Thyroid gland (tissue), 4 donors: ENCODE measurements at regions not wholly inside any gene's neighbourhood (a gene's known extent, or its start where the extent isn't known, plus 50 kb on each side); places are given as distances from the start of the nearest gene placed in this dataset.

Experiments
- DNase-seq, 2 donors: peaks; one replicate each; pipeline ENCODE4 v3.0.0-alpha.2; 2019
- H3K27ac ChIP-seq, 3 donors: fragments of 200-600 bp; sonication (generic); 1 replicate in 2 of 3; 2 replicates in 1 of 3; pipeline ENCODE4 v1.5.1; 2016 to 2019; ENCODE audit warnings: mild to moderate bottlenecking in 1 of 3, moderate library complexity in 1 of 3
- H3K27me3 ChIP-seq: fragments of 200-600 bp; sonication (generic); one replicate; pipeline ENCODE4 v1.5.1; 2019
- H3K36me3 ChIP-seq, 2 donors: fragments of 200-600 bp; sonication (generic); one replicate each; pipeline ENCODE4 v1.5.1; 2016 to 2019
- H3K4me1 ChIP-seq, 2 donors: fragments of 200-600 bp; sonication (generic); one replicate each; pipeline ENCODE4 v1.5.1; 2017 to 2019
- H3K4me3 ChIP-seq, 3 donors: fragments of 200-600 bp; sonication (generic); replicated peaks in 1 of 3; 1 replicate in 2 of 3; 2 replicates in 1 of 3; pipeline ENCODE4 v1.5.1; 2016; ENCODE audit warnings: mild to moderate bottlenecking in 1 of 3
- H3K9me3 ChIP-seq: fragments of 200-600 bp; sonication (generic); one replicate; pipeline ENCODE4 v1.5.1; 2017
- CTCF ChIP-seq, 6 experiments: fragments of 200-600 bp in 3 of 6; fragments of 450-650 bp in 3 of 6; sonication (generic) in 3 of 6; IDR thresholded peaks; one replicate each; pipeline ENCODE4 v1.5.1; 2016 to 2019; ENCODE audit warnings: antibody characterized with exemption in 6 of 6, mild to moderate bottlenecking in 2 of 6, inconsistent platforms in 1 of 6, moderate library complexity in 1 of 6
- POLR2A ChIP-seq, 2 donors: fragments of 450-650 bp; IDR thresholded peaks; one replicate each; pipeline ENCODE4 v1.6.1; 2017; ENCODE audit warnings: antibody characterized with exemption in 2 of 2, mild to moderate bottlenecking in 2 of 2, moderate library complexity in 1 of 2
- WGBS, 2 donors: methylation state at CpG; one replicate each; pipeline ENCODE4 v1.1.5; 2017; 5-methylcytosine and 5-hydroxymethylcytosine counted together
- intact Hi-C: fragments of 100-400 bp; cut with DNase I; formaldehyde crosslinking; loops from one replicate; pipeline ENCODE4 v1.15.1; 2023

- Histone ChIP-seq H3K27ac (no peak overlapping the region), H3K9me3 (no peaks in the 10 kb centered on the region), H3K27me3 (no peaks in the 10 kb centered on the region), H3K4me3 (no peak overlapping the region), H3K36me3 (no peaks in the 10 kb centered on the region), H3K4me1 (no peaks in the 10 kb centered on the region)
- intact Hi-C loops = no loop called here
- 95 to 97% methylated on average over 1 of the region's 1 CpG for WGBS, 2 donors
- no peak for DNase-seq
- TF ChIP-seq CTCF (IDR thresholded peaks at IDR 0.05) = no peak
- TF ChIP-seq POLR2A (IDR thresholded peaks at IDR 0.05) = no peak
Measured at GRCh38 chr2:21981127-21981526, 857.4 kb downstream of the TDRD15 start.

- DNase-seq = no peak
- TF ChIP-seq POLR2A (IDR thresholded peaks at IDR 0.05) (no peak), CTCF (IDR thresholded peaks at IDR 0.05) (no peak)
- H3K4me1 ChIP-seq = no peaks in the 10 kb centered on the region
Measured at GRCh38 chr2:21993002-21993401, 869.2 kb downstream of the TDRD15 start.

GRCh38 chr2:21996339-21996738 lies 872.6 kb downstream of the TDRD15 start:
- no peak for DNase-seq
- TF ChIP-seq POLR2A (IDR thresholded peaks at IDR 0.05) (no peak), CTCF (IDR thresholded peaks at IDR 0.05) (no peak)
- no peaks in the 10 kb centered on the region for H3K4me1 ChIP-seq
- H3K27ac ChIP-seq = no peak overlapping the region
- H3K27me3 ChIP-seq = no peaks in the 10 kb centered on the region
- intact Hi-C loops = no loop called here
- no peak overlapping the region for H3K4me3 ChIP-seq
- 76 to 78% methylated on average over 5 of the region's 5 CpGs for whole genome bisulfite sequencing, 2 donors
- H3K36me3 ChIP-seq = no peaks in the 10 kb centered on the region
- no peaks in the 10 kb centered on the region for H3K9me3 ChIP-seq

More at GRCh38 chr2:21993002-21993401, 869.2 kb downstream of the TDRD15 start:
- intact Hi-C loops = no loop called here
- 91 to 96% methylated on average over 1 of the region's 1 CpG for whole genome bisulfite sequencing, 2 donors
- no peaks in the 10 kb centered on the region for H3K27me3 ChIP-seq
- H3K27ac ChIP-seq = no peak overlapping the region
- no peak overlapping the region for H3K4me3 ChIP-seq
- no peaks in the 10 kb centered on the region for H3K36me3 ChIP-seq
- H3K9me3 ChIP-seq = no peaks in the 10 kb centered on the region

GRCh38 chr2:21999522-21999921 lies 875.8 kb downstream of the TDRD15 start:
- 71 to 85% methylated on average over 1 of the region's 1 CpG for WGBS, 2 donors
- Histone ChIP-seq H3K9me3 (no peaks in the 10 kb centered on the region), H3K36me3 (no peaks in the 10 kb centered on the region), H3K4me3 (no peak overlapping the region), H3K27ac (no peak overlapping the region), H3K4me1 (no peaks in the 10 kb centered on the region), H3K27me3 (no peaks in the 10 kb centered on the region)
- DNase-seq = no peak
- TF ChIP-seq CTCF (IDR thresholded peaks at IDR 0.05) (no peak), POLR2A (IDR thresholded peaks at IDR 0.05) (no peak)
- intact Hi-C loops = no loop called here

GRCh38 chr2:22002066-22002465 lies 878.3 kb downstream of the TDRD15 start:
- no peak for DNase-seq
- Histone ChIP-seq H3K9me3 (no peaks in the 10 kb centered on the region), H3K4me1 (no peaks in the 10 kb centered on the region), H3K4me3 (no peak overlapping the region), H3K27me3 (no peaks in the 10 kb centered on the region), H3K27ac (no peak overlapping the region), H3K36me3 (no peaks in the 10 kb centered on the region)
- TF ChIP-seq CTCF (IDR thresholded peaks at IDR 0.05) = no peak
- TF ChIP-seq POLR2A (IDR thresholded peaks at IDR 0.05) = no peak
- 67 to 74% methylated on average over 1 of the region's 1 CpG for WGBS, 2 donors
- intact Hi-C loops = no loop called here
